EH (cell line): ENCODE measurements at regions not wholly inside any gene's neighbourhood (a gene's known extent, or its start where the extent isn't known, plus 50 kb on each side); places are given as distances from the start of the nearest gene placed in this dataset.

Source experiments
- DNase-seq: peaks from one replicate; pipeline ENCODE4 v3.0.0-alpha.2; 2015; ENCODE audit warnings: low read depth

DNA sequence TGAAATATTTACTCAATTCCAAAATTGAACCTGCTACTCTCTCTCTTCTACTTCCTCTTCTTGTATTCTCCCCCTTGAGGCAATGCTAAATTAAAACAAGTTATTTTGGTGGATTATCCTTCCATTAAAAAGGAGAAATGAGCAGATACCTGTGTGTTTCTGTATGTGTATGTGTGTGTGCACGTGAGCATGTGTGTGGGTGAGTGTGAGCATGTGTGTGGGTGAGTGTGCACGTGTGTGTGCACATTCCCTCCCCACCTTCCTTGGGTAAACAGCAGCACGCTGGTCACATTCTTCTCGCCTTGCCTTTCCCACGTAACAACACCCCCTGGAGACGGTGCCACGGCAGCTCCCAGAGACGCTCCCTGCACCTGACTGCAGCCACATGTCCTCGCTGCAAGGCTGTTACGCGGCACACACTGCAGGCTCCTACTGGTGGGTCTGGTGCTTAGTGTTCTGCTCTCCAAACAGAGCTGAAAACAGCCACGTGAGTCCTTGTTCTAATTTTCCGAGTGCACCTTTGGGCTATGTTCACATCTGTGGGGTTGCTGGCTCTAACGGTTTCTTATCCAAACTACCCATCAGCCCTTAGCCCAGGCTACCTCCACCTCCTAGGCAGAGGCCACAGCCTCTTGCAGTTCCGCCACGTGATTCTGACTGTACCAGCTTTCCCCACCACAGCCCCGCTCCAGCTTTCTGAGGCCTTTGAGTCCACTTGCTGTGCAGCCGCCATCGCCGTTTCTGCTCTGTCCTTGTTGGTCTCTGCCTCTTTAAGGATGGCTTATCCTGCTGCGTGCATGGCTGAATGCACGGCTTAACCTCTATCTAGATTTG lies 123.4 kb downstream of the CTTN start:
- no peak for DNase-seq

DNA sequence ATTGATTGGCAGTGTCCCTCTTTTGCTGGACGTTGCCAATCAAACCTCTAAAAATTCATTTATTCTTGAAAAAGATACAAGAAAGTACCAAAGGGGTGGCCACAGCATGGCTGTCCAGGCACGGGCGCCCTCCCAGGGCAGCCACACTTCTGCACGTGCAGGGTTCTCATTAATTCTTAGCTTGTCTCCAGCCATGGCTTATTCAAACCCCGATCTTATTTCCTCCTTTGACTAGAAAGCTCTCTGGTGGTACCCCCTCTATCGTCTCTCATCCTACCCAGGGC lies 123.9 kb downstream of the CTTN start:
- no peak for DNase-seq

DNA sequence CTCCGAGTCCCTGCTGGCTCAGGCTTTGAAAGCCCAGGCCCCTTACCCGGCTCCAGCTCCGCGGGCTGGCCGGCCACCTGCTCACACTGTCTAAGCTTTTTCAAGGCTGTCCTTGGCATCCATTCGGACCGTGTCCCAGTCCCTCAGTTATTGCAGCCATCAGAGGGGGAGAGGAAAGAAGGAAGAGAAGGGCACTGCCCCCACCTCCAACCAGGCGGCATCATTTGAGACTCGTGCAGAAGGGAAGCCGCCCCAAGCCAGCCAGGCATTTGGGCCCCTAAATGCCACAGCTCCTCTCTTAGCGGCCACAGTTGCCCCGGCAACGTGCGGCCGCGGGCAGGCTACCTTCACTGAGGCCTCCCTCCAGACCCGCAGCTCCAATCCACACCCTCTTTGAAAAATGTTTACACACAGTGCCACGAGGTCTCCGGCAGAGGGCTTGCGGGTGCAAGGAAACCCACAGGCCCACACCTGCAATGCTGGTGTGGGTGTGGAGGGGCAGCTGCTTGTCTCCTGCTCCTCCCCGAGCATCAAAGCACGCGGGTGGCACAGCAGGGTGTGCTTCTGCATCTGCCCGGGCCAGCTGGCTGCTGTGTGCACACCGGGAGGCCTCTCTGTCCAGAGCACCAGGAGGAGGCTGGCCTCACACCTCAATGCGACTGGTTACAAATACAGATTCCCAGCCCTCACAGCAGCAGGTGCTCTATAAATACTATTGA lies 124.4 kb downstream of the CTTN start:
- no peak for DNase-seq

DNA sequence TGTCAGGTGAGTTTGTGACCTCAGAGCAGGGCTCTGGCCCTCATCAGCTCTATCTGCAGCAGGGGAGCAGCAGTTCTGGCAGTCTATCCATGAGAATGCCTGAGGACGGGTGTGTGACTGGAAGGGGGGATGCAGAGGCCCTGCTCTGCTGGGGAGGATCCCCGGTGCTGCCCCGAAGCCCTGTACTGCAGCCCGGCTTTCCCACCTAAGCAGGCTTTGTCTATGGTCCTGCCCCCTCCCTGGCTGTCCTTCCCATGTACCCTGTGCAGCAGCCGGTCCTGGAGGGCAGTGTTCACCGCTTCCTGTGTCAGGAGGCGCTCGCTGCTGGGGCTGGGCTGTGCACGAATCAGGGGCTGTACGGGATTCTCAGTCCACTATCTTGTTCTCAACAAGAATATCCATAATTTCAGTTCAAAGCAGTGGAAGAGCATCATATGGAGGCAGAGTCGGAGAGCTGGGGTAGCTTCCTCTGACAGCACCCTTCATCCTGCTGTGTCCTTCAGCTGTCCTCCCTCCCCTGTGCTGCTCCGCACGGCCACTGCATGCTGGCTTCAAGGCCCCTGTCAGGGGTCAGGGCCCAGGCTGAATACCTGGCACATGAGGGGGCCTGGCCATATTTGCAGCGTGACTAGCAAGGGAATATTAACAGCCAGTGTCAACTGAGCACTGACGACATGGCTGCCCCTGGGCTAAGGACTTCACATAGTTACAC lies 125.2 kb downstream of the CTTN start:
- no peak for DNase-seq

DNA sequence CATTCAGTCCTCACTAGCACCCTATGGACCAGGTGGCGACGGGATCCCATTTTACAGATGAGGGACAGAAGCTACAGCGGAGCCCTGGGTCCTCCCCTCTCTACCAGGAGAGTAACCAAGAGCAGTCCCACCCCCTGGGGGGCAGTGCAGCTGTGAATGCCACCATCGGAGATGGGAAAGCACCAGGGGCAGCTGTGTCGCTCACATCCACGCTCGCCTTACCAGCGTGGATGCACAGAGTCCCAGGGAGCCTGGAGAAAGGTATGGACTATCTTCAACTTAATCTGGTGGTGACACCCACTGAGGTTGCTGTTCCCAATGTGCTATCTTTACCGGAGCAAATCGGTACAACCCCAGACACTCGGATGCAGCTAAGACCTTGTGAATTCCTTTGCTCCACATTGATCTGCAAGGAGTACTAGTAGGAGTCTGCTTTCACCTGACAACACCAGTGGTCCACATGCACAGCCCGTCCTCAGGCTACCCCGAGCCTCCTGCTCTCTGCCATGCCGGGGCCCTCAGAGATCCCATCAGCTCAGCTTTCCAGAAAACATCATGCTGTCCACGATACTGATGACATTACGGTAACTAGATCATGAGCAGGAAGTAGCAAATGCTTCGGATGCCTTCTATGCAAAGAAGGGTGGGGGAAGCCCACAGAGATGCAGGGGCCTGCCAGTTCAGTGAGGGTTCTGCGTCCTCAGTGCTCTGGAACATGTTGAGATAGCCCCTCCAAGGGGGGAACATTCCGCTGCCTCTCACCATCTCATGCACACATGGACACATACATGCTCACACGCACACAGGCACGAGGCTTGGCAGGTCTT lies 126.0 kb downstream of the CTTN start:
- DNase-seq, result peak; percentile 7

DNA sequence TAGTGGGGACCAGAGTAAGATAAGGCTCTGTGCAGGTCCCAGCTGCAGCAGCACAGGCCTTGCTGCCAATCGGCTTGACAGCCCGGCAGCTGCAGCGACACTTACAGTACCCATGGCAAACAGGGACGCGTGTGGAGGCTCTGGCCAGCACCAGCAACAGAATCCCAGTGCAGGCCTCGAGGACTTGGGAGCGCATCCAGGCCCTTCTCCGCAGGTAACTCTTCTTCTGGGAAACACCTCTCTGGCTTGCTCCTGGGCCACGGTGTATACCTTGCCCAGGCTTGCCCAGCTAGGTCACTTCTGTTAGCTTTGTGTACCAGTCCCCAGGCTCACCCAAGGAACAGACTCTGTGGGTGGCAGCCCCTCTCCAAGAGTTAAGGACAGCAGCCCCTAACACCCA lies 126.7 kb downstream of the CTTN start:
- DNase-seq, result no peak

DNA sequence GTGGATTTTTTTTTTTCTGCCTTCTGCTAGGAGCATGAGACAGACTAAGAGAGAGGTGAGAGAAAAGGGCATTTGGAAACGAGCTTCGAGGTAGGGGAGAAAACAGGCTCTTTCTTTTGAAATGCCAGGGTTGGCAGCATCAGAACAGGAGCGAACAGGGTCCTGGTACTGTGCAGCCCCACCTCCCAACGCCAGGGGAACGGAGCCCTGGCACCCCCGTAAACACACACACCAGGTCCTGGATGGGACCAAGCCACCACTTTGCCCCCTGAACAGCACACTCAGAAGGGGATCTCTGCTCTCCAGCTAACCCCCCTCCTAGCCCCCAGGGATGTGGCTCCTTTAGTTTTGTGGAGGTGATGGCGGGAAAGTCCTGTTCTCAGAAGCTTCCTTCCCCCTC lies 127.1 kb downstream of the CTTN start:
- DNase-seq, result no peak

DNA sequence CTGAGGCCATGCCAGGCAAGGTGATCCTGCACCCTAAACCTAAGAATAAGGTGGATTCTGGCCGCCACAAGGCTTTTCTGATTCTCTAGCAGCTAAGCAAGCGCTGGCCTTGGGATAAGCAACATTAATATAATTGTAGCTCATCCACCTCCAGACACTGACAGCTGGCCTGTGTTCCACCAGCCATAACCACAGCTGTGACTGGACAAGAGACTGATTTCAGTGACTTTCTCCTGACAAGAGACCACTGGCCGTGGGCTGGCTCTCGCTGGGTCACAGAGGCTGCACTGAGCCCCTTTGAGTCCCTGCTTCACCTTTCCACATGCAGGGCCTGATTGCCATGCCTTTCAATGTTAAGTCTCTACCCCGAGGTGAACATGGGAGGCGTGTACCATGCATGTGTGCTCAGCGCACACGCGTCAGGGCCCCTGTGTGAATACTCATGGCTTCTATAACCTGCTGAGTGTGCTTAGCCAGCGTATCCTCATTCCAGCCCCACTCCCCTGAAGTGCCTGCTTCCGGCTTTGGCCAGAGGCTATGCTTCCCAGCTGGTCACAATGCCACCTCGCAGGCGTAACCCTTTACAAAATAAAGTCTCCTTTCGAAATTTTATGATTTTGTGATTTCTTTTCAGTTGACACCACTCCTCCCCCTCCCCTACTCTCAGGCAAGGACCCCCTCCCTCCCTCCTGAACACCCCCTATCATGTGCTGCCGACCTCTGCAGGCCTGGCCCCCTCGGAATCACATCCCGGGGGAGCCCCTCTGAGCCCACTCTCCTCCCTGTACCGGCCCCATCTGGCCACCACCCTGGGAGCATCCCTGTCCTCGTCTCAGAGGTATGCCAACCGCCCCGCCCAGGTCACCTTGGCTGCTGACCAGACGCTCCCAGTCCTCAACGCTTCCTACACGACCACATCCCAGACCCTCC lies 128.1 kb downstream of the CTTN start:
- DNase-seq, result no peak

DNA sequence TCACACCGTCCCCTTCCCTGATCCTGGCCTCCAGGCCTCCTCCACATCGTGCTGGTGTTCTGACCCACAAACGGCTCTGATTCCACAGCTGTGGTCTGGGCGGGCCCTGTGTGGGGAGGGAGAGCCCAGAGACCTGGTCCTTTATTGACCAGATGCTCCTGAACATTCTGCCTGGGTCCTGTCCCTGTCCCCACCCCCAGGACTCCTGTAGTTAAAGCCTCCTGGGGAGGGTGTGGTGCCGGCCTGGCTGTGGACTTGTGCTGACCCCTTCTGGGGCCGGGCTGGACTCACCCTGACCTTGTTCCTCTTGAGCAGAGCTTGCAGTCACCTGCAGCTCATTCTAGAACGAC lies 128.7 kb downstream of the CTTN start:
- no peak for DNase-seq

DNA sequence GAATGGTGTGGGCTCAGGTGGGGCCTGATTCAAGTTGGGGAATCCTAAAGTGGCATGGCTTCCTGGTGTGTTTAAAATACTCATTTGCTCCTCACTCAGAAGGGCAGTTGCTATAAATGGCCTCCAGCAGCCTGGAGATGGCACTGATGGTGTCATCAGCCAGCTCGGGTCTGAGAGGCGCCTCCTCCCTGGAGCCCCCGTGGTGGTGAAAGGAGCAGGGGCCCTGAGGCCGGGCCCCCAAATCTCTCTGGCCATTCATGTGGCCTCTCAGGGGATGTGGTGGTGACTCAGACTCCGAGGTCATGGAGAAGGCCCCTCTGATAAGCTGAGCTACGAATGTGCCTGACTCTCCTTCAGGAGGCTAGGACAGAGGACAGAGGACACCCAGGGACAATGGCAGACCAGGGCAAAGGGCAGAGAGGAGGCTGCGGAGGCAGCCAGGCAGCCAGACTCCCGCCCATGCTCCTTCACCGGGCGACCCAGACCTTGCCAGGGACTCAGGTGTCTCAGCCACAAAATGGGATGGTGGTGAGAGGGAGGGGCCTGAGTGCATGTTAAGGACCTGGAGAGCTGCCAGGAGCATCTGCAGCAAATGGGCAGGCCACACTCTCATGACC lies 129.2 kb downstream of the CTTN start:
- DNase-seq, result no peak

DNA sequence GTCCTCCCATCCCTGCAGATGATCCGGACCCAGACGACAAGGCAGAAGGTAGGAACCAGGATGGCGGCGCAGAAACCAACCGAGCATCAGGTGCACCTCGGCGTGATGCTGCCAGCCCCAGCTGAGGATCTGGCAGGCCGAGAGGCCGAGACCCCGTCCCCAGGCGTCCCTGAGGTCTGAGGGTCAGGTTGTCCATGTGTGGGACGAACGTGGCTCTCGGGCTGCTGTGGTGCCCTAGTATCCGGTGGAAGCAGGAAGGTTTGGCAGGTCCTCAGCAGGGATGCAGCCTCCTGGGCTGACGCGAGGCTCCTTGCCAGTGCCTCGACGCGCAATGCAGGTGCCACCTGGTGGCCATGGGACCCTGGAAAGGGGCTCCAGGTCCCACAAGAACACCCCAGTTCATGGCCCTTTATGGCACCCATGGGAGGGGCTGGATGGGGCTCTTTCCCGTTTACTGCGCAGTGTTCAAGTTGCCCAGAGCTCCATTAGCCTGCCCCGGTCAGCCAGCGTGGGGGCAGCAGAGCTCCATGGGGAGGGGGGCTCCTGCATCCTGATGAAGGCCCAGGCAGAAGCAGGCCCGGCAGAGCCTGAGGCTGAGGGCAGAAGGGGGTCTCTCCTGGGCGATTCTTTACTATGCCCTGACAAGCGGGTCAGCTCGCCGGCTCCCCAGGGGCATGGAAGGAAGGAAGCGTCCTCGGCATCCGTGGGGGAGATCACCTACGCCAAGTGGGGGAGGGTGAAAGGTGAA lies 129.9 kb downstream of the CTTN start:
- no peak for DNase-seq

DNA sequence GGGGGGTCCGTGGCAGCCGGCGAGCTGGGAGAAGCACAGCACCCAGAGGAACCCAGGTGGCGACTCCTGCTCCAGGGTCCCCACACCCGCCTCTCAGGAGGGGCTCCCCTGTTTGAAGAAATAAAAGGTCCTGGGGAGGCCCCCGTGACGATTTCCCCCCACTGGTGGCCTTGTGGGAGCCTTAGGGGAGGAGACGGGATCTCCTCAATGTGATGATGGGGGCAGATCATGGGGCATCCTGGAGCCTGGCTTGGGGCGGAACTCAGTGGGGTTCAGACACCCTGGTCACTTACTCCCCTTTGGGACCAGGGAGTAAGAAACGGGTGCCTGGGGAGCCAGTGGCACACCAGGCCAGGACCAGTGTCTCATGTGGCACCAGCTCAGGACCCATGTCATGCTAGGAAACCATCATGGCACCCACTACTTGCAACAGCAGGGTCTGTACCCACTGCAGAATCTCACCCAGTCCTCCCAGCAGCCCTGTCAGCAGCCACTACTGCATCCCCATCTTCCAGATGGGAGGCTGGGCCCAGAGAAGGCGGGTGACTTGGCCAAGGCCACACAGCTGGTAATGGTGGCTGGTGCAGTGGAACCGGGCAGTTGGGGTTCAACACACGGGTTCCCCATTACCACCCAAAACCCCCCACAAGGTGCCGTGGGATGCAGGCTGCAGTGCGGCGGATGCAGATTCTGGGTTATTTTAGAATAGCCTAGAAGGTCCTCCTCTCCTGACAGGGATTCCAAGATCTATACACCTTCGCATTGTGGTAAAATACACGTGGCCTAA lies 130.7 kb downstream of the CTTN start:
- DNase-seq, result no peak

DNA sequence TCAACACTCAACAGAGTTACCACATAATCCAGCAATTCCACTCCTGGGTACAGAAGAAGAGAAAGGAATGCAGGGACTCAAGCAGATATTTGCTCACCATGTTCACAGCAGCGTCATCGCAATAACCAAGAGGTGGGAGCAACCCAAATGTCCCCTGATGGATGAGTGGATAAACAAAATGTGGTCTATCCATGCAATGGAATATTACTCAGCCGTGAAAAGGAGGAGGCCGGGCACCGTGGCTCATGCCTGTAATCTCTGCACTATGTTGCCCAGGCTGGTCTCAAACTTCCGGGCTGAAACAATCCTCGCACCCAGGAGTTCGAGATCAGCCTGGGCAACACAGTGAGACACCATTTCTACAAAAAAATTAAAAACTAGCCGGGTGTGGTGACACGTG lies 131.7 kb downstream of the CTTN start:
- DNase-seq, result no peak

DNA sequence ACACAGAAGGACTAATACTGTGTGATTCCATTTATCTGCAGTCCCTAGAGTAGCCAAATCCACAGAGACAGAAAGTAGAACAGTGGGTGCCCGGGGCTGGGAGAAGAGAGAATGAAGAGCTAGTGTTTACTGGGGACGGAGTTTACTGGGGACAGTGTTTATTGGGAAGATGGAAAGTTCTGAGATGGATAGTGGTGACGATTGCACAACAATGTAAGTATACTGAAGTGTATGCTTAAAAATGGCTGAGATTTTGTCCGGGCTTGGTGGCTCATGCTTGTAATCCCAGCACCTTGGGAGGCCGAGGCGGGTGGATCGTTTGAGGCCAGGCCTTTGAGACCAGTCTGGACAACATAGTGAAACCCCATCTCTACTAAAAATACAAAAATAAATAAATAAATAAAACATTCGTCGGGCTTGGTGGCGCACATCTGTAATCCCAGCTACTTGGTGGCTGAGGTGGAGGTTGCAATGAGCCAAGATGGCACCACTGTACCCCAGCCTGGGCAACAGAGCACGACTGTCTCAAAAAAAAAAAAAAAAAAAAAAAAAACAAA lies 132.4 kb downstream of the CTTN start:
- no peak for DNase-seq

DNA sequence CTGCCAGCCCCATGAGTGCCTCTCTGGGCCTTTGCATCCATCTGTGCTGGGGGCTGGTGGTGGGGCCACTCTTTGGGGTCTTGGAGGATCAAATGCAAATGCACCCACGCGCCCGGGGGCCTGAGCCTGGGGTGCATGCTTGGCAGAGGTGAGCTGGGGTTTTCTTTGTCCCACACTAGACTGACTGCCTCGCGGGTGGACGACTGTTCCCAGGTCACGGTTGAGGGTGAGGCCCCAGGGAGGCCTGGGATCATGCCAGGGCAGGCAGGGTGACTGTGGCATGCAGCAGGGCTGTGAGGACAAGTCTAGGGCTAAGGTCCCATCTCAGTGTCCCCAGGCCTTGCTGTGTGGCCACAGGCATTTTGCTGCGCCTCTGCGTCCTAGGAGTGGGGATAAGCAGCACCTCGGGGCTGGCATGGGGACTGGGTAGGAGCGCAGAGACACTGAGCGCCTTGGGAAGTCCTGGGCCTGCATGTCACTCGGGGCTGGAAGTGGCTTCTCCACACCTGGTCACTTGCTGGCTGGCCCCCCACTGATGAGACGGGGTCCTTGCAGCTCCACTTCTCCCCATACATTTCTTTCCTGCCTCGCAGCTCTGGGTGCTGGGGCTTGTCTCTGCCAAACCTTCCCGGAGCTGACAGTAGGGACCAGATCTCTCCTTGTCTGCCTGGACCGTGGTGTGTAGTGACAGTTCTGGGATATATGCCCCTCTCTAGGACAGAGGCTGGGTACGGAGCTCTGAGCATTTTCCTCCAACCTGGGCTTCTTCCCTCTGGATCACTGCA lies 133.1 kb downstream of the CTTN start:
- no peak for DNase-seq

DNA sequence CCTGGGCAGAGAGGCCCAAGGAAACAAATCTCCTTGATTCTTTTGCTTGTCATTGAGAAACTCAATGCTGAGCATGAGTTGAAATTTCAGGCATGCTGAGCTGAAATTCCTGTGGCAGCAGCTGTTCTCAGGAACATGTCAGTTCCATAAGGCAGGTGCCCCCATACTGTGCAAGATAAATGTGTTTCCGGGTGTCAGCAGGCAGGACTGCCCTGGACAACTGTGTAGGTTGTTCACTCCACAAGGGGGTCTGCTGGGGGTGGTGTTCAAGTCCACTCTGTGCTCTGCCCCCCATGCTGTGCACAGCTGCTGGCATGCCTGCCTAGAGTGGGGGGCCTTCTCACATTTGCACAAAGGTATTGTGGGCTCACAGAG lies 133.7 kb downstream of the CTTN start:
- DNase-seq, result no peak

DNA sequence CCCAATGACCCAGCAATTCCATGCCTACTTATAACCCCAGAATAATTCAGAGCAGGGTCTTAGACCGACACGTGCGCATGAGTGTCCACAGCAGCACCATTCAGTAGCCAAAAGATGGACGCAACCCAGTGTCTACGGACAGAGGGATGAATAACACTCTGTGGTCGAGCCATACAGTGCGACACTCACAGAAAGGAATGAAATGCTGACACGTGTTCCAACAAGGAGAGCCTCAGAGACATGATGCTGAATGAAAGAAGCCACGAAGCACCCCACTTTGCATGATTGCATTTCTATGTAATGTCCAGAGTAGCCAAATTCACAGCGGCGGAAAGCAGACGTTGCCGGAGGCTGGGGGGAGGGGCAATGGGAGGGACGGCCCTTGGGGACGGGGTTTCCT lies 134.4 kb downstream of the CTTN start:
- DNase-seq, result no peak
